WTC11 (cell line): ENCODE measurements at regions not wholly inside any gene's neighbourhood (a gene's known extent, or its start where the extent isn't known, plus 50 kb on each side); places are given as distances from the start of the nearest gene placed in this dataset.

ENCODE experiments used
- ATAC-seq: fragments of 200-7000 bp; cut with Tn5 transposase; 2 replicates; pipeline ENCODE4 v1.10.0; 2021; ENCODE audit warnings: mild to moderate bottlenecking, moderate library complexity
- CTCF ChIA-PET: fragments of 300-600 bp; sonication (Branson Sonifier 250); formaldehyde crosslinking; loops from one replicate; lab custom pipeline; 2021; ENCODE audit warnings: antibody characterized with exemption; lab: Charles Lee
- POLR2A ChIA-PET: fragments of 350-600 bp; sonication (Branson Sonifier 250); formaldehyde crosslinking; loops from one replicate; lab custom pipeline; 2021; ENCODE audit warnings: antibody characterized with exemption; lab: Charles Lee
- DNase-seq: peaks from one replicate; pipeline ENCODE4 v3.0.0; 2021; ENCODE audit warnings: low spot score
- H3K27ac Mint-ChIP-seq: 2 replicates; pipeline ENCODE4 v1.8.0; 2021; ENCODE audit warnings: mixed read lengths
- H3K27me3 Mint-ChIP-seq: 2 replicates; pipeline ENCODE4 v1.8.0; 2021; ENCODE audit warnings: low read depth, mild to moderate bottlenecking, moderate library complexity, mixed read lengths
- H3K36me3 Mint-ChIP-seq: 2 replicates; pipeline ENCODE4 v1.8.0; 2021; ENCODE audit warnings: mixed read lengths
- H3K4me1 Mint-ChIP-seq: 2 replicates; pipeline ENCODE4 v1.8.0; 2022; ENCODE audit warnings: mixed read lengths
- H3K4me3 Mint-ChIP-seq: 2 replicates; pipeline ENCODE4 v1.8.0; 2021; ENCODE audit warnings: mild to moderate bottlenecking, moderate library complexity, mixed read lengths
- H3K9me3 Mint-ChIP-seq: 2 replicates; pipeline ENCODE4 v1.8.0; 2021; ENCODE audit warnings: mixed read lengths
- FOXK1 ChIP-seq: sonication (generic); formaldehyde crosslinking; IDR thresholded peaks from 2 replicates; pipeline ENCODE4 v1.8.0; 2022; ENCODE audit warnings: mild to moderate bottlenecking, moderate library complexity, missing genetic modification reagents
- HMGA2 ChIP-seq: fragments of 250-450 bp; sonication (Bioruptor Pico); IDR thresholded peaks from 2 replicates; pipeline ENCODE4 v1.4.0; 2021; ENCODE audit warnings: mild to moderate bottlenecking, moderate library complexity
- OVOL2 ChIP-seq: fragments of 250-450 bp; sonication (Bioruptor Pico); IDR thresholded peaks from 2 replicates; pipeline ENCODE4 v1.9.0; 2021; ENCODE audit warnings: mild to moderate bottlenecking, borderline replicate concordance
- SMAD3 ChIP-seq: sonication (generic); formaldehyde crosslinking; IDR thresholded peaks from 2 replicates; pipeline ENCODE4 v1.8.0; 2022; ENCODE audit warnings: missing genetic modification reagents, mild to moderate bottlenecking, borderline replicate concordance
- SMAD4 ChIP-seq: sonication (generic); formaldehyde crosslinking; IDR thresholded peaks from 2 replicates; pipeline ENCODE4 v1.8.0; 2022; ENCODE audit warnings: mild to moderate bottlenecking, missing genetic modification reagents
- ZNF219 ChIP-seq: sonication (generic); formaldehyde crosslinking; IDR thresholded peaks from 2 replicates; pipeline ENCODE4 v1.8.0; 2023; ENCODE audit warnings: missing genetic modification reagents, mild to moderate bottlenecking, borderline replicate concordance
- ZNF263 ChIP-seq: sonication (generic); formaldehyde crosslinking; IDR thresholded peaks from 2 replicates; pipeline ENCODE4 v1.8.1; 2022; ENCODE audit warnings: low read depth, mild to moderate bottlenecking, moderate library complexity, missing genetic modification reagents
- ZNF423 ChIP-seq: fragments of 250-450 bp; sonication (Bioruptor Pico); IDR thresholded peaks from 2 replicates; pipeline ENCODE4 v2.1.2; 2022; ENCODE audit warnings: mild to moderate bottlenecking, moderate library complexity
- TF ChIP-seq, protein P1 (sequence below): sonication (generic); formaldehyde crosslinking; IDR thresholded peaks from 2 replicates; pipeline ENCODE4 v1.8.1; 2023; ENCODE audit warnings: mild to moderate bottlenecking, missing genetic modification reagents
- TF ChIP-seq, protein P2 (sequence below): sonication (generic); formaldehyde crosslinking; conservative IDR thresholded peaks from 2 replicates; pipeline ENCODE4 v1.8.1; 2023; ENCODE audit warnings: mild to moderate bottlenecking, low read depth, missing genetic modification reagents, moderate library complexity
- TF ChIP-seq, protein P3 (sequence below): sonication (generic); formaldehyde crosslinking; IDR thresholded peaks from 2 replicates; pipeline ENCODE4 v1.8.0; 2023; ENCODE audit warnings: mild to moderate bottlenecking, missing genetic modification reagents
- TF ChIP-seq, protein P4 (sequence below): fragments of 250-450 bp; sonication (Bioruptor Pico); IDR thresholded peaks from 2 replicates; pipeline ENCODE4 v2.1.2; 2022; ENCODE audit warnings: mild to moderate bottlenecking, moderate library complexity
- TF ChIP-seq, protein P5 (sequence below): sonication (generic); formaldehyde crosslinking; IDR thresholded peaks from 2 replicates; pipeline ENCODE4 v1.8.0; 2022; ENCODE audit warnings: mild to moderate bottlenecking, missing genetic modification reagents
- TF ChIP-seq, protein P6 (sequence below): sonication (generic); formaldehyde crosslinking; IDR thresholded peaks from 2 replicates; pipeline ENCODE4 v1.8.1; 2023; ENCODE audit warnings: mild to moderate bottlenecking, moderate library complexity, missing genetic modification reagents
- TF ChIP-seq, protein P7 (sequence below): sonication (generic); formaldehyde crosslinking; IDR thresholded peaks from 2 replicates; pipeline ENCODE4 v1.8.1; 2022; ENCODE audit warnings: missing genetic modification reagents, borderline replicate concordance

DNA sequence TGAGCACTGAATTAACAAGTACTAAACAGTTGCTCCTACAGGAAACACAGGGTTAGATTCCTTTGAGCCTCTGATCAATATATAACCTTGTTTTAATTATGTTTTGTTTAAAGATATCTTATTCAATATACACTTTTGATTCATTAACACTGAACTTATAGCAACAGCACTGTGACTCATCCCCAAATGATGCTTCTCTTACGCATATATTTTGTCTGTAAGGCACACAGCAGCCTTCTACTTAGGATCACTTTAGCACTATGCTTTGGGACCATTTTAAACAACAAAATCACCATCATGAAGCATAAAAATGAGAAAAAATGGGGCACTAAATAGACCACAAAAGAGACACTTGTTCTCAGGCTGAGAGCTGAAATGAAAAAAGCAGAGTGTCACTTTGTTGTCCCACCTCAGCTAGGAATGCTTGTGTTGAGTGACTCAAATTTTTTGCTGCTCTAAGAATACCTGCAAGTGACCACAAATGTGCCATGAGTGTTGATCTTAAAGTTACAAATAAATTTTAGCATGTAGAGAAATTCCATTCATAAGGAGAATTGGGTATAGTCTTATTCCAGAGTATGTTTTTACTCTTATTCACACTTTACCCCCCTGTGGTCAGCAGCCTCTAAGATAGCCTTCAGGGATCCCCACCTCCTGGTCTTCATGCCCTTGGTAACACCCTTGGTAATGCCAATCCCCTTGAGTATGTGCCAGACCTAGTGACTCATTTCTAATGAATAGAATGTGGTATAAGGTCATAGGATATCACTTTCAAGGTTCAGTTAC lies 252.7 kb upstream of the IL12B start:
- Mint-ChIP-seq H3K4me1 (0 out of 2 replicates have a peak, but pooled peaks cover 5% of the 10 kb centered on the region), H3K36me3 (no peaks in the 10 kb centered on the region), H3K27me3 (no peaks in the 10 kb centered on the region), H3K4me3 (no peak overlapping the region), H3K9me3 (peaks cover 8% of the 10 kb centered on the region), H3K27ac (no peak overlapping the region)
- ChIA-PET CTCF (no interaction called here), POLR2A (no interaction called here)
- DNase-seq (no peak), ATAC-seq (no peak)
- no peak for TF ChIP-seq ZNF423 (CRISPR knock-in tag)

DNA sequence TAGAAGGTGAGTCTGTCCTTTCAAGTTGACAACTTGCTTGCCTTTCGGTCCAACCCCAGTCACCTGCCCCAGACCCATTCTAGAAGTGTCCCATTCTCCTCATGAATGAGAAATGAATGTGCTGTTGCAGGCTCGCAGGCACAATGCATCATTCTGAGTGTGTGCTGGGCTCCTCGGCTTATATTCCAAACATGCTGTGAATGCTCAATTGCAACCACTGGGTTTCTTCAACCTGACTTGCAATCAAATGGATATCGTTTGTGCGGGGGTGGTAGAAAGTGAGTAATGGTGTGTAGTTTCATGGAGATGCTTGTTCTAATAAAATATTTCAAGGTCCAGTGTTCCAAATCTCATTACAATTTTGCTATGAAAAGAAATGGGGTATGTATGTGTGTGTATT lies 256.6 kb upstream of the IL12B start:
- Mint-ChIP-seq H3K27me3 (no peaks in the 10 kb centered on the region), H3K36me3 (no peaks in the 10 kb centered on the region), H3K27ac (no peak overlapping the region), H3K4me3 (no peak overlapping the region), H3K9me3 (peaks cover 16% of the 10 kb centered on the region), H3K4me1 (0 out of 2 replicates have a peak, but pooled peaks cover 1% of the 10 kb centered on the region)
- POLR2A ChIA-PET, result no interaction called here
- TF ChIP-seq, protein P1, sequence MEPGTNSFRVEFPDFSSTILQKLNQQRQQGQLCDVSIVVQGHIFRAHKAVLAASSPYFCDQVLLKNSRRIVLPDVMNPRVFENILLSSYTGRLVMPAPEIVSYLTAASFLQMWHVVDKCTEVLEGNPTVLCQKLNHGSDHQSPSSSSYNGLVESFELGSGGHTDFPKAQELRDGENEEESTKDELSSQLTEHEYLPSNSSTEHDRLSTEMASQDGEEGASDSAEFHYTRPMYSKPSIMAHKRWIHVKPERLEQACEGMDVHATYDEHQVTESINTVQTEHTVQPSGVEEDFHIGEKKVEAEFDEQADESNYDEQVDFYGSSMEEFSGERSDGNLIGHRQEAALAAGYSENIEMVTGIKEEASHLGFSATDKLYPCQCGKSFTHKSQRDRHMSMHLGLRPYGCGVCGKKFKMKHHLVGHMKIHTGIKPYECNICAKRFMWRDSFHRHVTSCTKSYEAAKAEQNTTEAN (CRISPR knock-in tag), result no peak
- no peak for TF ChIP-seq ZNF423 (CRISPR knock-in tag)
- TF ChIP-seq, protein P2, sequence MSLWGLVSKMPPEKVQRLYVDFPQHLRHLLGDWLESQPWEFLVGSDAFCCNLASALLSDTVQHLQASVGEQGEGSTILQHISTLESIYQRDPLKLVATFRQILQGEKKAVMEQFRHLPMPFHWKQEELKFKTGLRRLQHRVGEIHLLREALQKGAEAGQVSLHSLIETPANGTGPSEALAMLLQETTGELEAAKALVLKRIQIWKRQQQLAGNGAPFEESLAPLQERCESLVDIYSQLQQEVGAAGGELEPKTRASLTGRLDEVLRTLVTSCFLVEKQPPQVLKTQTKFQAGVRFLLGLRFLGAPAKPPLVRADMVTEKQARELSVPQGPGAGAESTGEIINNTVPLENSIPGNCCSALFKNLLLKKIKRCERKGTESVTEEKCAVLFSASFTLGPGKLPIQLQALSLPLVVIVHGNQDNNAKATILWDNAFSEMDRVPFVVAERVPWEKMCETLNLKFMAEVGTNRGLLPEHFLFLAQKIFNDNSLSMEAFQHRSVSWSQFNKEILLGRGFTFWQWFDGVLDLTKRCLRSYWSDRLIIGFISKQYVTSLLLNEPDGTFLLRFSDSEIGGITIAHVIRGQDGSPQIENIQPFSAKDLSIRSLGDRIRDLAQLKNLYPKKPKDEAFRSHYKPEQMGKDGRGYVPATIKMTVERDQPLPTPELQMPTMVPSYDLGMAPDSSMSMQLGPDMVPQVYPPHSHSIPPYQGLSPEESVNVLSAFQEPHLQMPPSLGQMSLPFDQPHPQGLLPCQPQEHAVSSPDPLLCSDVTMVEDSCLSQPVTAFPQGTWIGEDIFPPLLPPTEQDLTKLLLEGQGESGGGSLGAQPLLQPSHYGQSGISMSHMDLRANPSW, result no peak
- TF ChIP-seq, protein P3, sequence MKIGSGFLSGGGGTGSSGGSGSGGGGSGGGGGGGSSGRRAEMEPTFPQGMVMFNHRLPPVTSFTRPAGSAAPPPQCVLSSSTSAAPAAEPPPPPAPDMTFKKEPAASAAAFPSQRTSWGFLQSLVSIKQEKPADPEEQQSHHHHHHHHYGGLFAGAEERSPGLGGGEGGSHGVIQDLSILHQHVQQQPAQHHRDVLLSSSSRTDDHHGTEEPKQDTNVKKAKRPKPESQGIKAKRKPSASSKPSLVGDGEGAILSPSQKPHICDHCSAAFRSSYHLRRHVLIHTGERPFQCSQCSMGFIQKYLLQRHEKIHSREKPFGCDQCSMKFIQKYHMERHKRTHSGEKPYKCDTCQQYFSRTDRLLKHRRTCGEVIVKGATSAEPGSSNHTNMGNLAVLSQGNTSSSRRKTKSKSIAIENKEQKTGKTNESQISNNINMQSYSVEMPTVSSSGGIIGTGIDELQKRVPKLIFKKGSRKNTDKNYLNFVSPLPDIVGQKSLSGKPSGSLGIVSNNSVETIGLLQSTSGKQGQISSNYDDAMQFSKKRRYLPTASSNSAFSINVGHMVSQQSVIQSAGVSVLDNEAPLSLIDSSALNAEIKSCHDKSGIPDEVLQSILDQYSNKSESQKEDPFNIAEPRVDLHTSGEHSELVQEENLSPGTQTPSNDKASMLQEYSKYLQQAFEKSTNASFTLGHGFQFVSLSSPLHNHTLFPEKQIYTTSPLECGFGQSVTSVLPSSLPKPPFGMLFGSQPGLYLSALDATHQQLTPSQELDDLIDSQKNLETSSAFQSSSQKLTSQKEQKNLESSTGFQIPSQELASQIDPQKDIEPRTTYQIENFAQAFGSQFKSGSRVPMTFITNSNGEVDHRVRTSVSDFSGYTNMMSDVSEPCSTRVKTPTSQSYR (CRISPR knock-in tag), result no peak
- TF ChIP-seq HMGA2, result no peak
- no peak for TF ChIP-seq ZNF219 (CRISPR knock-in tag)
- TF ChIP-seq, protein P4, sequence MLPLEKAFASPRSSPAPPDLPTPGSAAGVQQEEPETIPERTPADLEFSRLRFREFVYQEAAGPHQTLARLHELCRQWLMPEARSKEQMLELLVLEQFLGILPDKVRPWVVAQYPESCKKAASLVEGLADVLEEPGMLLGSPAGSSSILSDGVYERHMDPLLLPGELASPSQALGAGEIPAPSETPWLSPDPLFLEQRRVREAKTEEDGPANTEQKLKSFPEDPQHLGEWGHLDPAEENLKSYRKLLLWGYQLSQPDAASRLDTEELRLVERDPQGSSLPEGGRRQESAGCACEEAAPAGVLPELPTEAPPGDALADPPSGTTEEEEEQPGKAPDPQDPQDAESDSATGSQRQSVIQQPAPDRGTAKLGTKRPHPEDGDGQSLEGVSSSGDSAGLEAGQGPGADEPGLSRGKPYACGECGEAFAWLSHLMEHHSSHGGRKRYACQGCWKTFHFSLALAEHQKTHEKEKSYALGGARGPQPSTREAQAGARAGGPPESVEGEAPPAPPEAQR, result no peak
- no peak for TF ChIP-seq FOXK1 (CRISPR knock-in tag)
- TF ChIP-seq, protein P5, sequence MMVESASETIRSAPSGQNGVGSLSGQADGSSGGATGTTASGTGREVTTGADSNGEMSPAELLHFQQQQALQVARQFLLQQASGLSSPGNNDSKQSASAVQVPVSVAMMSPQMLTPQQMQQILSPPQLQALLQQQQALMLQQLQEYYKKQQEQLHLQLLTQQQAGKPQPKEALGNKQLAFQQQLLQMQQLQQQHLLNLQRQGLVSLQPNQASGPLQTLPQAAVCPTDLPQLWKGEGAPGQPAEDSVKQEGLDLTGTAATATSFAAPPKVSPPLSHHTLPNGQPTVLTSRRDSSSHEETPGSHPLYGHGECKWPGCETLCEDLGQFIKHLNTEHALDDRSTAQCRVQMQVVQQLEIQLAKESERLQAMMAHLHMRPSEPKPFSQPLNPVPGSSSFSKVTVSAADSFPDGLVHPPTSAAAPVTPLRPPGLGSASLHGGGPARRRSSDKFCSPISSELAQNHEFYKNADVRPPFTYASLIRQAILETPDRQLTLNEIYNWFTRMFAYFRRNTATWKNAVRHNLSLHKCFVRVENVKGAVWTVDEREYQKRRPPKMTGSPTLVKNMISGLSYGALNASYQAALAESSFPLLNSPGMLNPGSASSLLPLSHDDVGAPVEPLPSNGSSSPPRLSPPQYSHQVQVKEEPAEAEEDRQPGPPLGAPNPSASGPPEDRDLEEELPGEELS, result no peak
- DNase-seq (no peak), ATAC-seq (no peak)
- CTCF ChIA-PET, result interaction anchor here (1.0 kb wide), 1 partner anchor 255 kb away, joined by 3 read pairs; no protein-coding TSS in a partner anchor

DNA sequence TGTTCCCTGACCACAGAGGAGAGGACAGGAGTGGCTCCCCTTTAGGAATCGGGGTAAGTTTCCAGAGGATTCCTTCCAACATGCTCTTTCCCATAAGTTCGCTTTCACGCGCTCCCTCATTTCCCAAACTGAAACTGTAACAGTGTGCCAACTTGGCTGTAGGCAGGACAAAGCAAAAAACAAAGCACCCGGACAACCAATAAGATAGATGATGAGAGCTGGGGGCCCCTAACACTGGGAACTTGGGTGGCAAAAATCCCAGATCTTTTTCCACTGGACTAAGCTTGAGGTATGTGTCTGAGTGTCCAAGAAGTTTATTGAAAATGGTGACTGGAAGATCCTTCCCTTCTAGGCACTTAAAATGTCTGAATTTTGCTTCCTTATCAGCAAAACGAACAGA lies 258.7 kb upstream of the IL12B start:
- Mint-ChIP-seq H3K4me1 (peaks cover 12% of the 10 kb centered on the region), H3K4me3 (no peak overlapping the region), H3K9me3 (peaks cover 14% of the 10 kb centered on the region), H3K36me3 (no peaks in the 10 kb centered on the region)
- TF ChIP-seq OVOL2 (no peak), ZNF219 (CRISPR knock-in tag) (no peak), SMAD3 (CRISPR knock-in tag) (no peak), SMAD4 (CRISPR knock-in tag) (no peak), ZNF263 (no peak), ZNF423 (CRISPR knock-in tag) (no peak)
- TF ChIP-seq, protein P6, sequence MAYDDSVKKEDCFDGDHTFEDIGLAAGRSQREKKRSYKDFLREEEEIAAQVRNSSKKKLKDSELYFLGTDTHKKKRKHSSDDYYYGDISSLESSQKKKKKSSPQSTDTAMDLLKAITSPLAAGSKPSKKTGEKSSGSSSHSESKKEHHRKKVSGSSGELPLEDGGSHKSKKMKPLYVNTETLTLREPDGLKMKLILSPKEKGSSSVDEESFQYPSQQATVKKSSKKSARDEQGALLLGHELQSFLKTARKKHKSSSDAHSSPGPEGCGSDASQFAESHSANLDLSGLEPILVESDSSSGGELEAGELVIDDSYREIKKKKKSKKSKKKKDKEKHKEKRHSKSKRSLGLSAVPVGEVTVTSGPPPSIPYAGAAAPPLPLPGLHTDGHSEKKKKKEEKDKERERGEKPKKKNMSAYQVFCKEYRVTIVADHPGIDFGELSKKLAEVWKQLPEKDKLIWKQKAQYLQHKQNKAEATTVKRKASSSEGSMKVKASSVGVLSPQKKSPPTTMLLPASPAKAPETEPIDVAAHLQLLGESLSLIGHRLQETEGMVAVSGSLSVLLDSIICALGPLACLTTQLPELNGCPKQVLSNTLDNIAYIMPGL (CRISPR knock-in tag), result no peak
- TF ChIP-seq, protein P7, sequence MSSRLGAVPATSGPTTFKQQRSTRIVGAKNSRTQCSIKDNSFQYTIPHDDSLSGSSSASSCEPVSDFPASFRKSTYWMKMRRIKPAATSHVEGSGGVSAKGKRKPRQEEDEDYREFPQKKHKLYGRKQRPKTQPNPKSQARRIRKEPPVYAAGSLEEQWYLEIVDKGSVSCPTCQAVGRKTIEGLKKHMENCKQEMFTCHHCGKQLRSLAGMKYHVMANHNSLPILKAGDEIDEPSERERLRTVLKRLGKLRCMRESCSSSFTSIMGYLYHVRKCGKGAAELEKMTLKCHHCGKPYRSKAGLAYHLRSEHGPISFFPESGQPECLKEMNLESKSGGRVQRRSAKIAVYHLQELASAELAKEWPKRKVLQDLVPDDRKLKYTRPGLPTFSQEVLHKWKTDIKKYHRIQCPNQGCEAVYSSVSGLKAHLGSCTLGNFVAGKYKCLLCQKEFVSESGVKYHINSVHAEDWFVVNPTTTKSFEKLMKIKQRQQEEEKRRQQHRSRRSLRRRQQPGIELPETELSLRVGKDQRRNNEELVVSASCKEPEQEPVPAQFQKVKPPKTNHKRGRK (CRISPR knock-in tag), result no peak
- TF ChIP-seq, all 79 proteins: peak for 0
- no peak for DNase-seq
- H3K27ac Mint-ChIP-seq, result no peak overlapping the region
- no peak for ATAC-seq
- no peaks in the 10 kb centered on the region for H3K27me3 Mint-ChIP-seq
- ChIA-PET POLR2A (no interaction called here), CTCF (no interaction called here)
